ENCODE measurements at regions not wholly inside any gene's neighbourhood (a gene's known extent, or its start where the extent isn't known, plus 50 kb on each side); places are given as distances from the start of the nearest gene placed in this dataset.

GRCh38 chr6:121855521-121855920 lies 420.1 kb downstream of the GJA1 start:
- DNase-seq (ENCODE audit: low read depth), result no peak
- TF ChIP-seq CTCF (conservative IDR thresholded peaks at IDR 0.05; ENCODE audit: low read depth, low read length), result no peak
- H3K4me3 ChIP-seq (ENCODE audit: low read length), result no peak overlapping the region

- H3K4me3 ChIP-seq (ENCODE audit: low read length), result no peak overlapping the region
- DNase-seq (ENCODE audit: low read depth), result no peak
- no peak for TF ChIP-seq CTCF (conservative IDR thresholded peaks at IDR 0.05; ENCODE audit: low read depth, low read length)
Measured at GRCh38 chr6:121856296-121856695, 420.9 kb downstream of the GJA1 start.

GRCh38 chr6:121857551-121857950 lies 422.1 kb downstream of the GJA1 start:
- TF ChIP-seq CTCF (conservative IDR thresholded peaks at IDR 0.05; ENCODE audit: low read depth, low read length), result no peak
- H3K4me3 ChIP-seq (ENCODE audit: low read length), result no peak overlapping the region
- DNase-seq (ENCODE audit: low read depth), result no peak

GRCh38 chr6:121858310-121858709 lies 422.9 kb downstream of the GJA1 start:
- TF ChIP-seq CTCF (conservative IDR thresholded peaks at IDR 0.05; ENCODE audit: low read depth, low read length), result no peak
- DNase-seq (ENCODE audit: low read depth), result no peak
- no peak overlapping the region for H3K4me3 ChIP-seq (ENCODE audit: low read length)

- H3K4me3 ChIP-seq (ENCODE audit: low read length), result no peak overlapping the region
- TF ChIP-seq CTCF (conservative IDR thresholded peaks at IDR 0.05; ENCODE audit: low read depth, low read length), result no peak
Measured at GRCh38 chr6:121858986-121859385, 423.5 kb downstream of the GJA1 start.

GRCh38 chr6:121865811-121866210 lies 430.4 kb downstream of the GJA1 start:
- DNase-seq (ENCODE audit: low read depth), result no peak
- no peak overlapping the region for H3K4me3 ChIP-seq (ENCODE audit: low read length)
- no peak for TF ChIP-seq CTCF (conservative IDR thresholded peaks at IDR 0.05; ENCODE audit: low read depth, low read length)

More at GRCh38 chr6:121858986-121859385, 423.5 kb downstream of the GJA1 start:
- DNase-seq (ENCODE audit: low read depth), result no peak

GRCh38 chr6:121867095-121867494 lies 431.6 kb downstream of the GJA1 start:
- no peak overlapping the region for H3K4me3 ChIP-seq (ENCODE audit: low read length)
- no peak for TF ChIP-seq CTCF (conservative IDR thresholded peaks at IDR 0.05; ENCODE audit: low read depth, low read length)
- no peak for DNase-seq (ENCODE audit: low read depth)
